ENCODE measurements at regions not wholly inside any gene's neighbourhood (a gene's known extent, or its start where the extent isn't known, plus 50 kb on each side); places are given as distances from the start of the nearest gene placed in this dataset.
"Not testable (repeated sequence)": the region's sequence is repeated elsewhere in the genome, so short reads cannot be mapped to it uniquely, and the experiment has no call there.

DNA sequence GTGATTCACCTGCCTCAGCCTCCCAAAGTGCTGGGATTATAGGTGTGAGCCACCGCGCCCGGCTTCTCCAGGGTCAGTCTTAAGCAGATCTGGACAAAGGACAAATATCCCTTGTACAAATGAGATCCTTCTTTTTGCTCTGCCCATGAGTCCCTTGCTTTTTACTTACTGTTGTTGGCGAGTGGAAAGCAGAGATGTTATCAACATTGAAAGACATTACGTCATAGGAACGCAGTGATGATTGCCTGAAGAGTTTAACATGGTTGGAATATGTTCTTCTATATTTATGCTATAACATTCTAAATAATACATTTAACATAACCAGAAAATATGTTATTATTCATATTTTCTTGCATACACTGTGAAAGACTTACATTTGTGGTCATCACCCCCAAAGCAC is 644.3 kb upstream of the LRRN3 start:
- no peak for DNase-seq

DNA sequence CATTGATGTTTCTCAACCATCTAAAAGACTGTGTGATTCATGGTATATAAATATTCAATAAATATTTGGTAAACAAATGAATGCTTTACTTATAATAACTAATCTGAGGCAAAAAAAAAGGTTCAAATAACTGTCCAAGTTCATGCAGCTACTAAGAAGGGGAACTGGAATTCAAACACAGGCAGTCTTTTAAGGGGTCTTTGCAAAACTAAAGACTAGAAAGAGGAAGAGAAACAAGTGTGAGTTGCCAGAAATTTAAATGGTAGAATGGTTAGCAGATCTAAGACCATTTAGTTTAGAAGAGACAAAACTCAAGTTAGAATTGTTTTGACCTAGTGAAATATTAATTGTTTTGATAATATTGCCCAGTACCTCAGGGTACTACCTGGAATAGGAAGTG is 642.0 kb upstream of the LRRN3 start:
- DNase-seq: no peak

DNA sequence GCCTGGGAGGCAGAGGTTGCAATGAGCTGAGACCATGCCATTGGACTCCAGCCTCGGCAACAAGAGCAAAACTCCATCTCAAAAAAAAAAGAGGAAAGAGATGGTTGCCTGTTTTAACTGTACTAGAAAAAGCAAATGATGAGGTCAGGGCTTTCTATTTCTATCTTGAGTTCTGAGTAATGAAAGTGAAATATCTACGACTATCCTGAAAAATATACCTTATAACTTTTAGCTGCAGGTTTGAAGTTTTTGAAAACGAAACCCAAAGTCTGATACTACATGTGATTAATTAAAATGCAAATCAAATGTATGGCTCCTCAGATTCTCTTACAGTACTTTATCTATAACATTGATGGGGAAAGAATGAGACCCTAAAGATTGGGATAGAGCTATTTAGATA is 636.2 kb upstream of the LRRN3 start:
- no peak for DNase-seq

DNA sequence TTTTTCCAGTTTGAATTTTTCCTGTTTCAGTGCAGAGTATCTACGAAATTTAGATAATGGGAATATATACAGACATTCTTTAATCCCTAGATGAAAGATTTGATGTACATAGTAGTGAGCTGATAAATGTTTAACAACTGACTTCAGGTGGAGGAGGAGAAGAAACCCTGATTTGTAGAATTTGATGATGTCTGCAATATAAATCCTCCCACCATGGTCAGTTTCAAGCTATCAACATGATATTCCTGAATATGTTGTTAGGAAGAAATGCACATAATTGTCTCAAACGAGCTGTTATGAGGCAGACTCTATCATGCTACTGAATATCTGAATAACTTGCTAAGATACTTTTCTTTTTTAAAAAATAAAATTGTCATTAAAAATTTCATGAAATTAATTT is 629.3 kb upstream of the LRRN3 start:
- DNase-seq: no peak

DNA sequence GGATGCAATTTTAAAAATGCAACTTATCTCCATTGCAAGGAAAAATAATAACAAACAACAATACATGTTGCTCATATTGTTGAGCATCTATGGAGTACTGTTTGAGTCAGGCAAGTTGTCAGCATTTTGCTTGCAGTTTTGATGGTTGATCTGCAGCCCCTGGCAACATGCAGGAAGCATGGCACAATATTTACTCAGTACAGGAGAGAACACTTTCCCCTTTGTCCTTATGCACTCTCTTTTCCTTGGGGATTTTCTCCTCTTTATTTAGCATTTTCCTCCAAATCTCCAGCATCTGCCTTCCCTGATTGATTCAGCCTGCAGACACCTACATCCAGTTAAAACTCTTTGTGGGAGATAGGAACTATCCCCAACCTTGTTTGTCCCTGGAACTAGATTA is 620.5 kb upstream of the LRRN3 start:
- DNase-seq: no peak

DNA sequence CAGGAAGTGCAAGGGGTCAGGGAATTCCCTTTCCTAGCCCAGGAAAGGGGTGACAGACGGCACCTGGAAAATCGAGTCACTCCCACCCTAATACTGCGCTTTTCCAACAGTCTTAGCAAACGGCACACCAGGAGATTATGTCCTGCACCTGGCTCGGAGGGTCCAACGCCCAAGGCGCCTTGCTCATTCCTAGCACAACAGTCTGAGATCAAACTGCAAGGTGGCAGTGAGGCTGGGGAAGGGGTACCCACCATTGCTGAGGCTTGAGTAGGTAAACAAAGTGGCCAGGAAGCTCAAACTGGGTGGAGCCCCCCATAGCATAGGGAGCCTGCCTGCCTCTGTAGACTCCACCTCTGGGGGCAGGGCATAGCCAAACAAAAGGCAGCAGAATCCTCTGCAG is 618.5 kb upstream of the LRRN3 start:
- DNase-seq: not testable (repeated sequence)

DNA sequence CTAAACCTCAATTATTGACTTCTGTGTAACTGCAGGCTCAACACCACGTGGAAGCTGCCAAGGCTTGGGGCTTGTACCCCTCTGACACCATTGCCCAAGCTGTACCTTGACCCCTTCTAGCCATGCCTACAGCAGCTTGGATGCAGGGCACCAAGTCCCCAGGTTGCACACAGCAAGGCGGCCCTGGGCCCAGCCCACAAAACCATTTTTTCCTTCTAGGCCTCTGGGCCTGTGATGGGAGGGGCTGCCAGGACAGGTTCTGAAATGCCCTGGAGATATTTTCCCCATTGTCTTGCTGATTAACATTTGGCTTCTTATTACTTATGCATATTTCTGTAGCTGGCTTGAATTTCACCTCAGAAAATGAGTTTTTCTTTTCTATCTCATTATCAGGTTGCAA is 610.0 kb upstream of the LRRN3 start:
- DNase-seq: no peak

DNA sequence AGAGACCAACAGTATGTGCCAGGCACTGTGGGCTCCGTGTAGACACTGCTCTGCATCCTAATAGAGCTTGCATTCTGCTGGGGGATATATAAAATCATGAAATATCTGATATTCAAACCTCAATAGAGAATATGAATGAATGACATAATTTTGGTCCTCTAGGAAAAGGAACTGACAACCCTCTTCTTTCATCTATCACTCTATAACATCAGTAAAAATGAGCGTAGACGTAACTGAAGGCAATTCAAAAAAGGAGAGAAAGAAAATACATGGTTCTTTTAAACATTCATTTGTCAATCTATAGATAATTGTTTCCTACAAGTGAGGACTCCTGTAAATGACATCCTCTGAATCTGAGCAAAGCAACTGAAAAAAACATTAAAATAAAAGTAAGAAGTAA is 607.4 kb upstream of the LRRN3 start:
- DNase-seq: no peak

DNA sequence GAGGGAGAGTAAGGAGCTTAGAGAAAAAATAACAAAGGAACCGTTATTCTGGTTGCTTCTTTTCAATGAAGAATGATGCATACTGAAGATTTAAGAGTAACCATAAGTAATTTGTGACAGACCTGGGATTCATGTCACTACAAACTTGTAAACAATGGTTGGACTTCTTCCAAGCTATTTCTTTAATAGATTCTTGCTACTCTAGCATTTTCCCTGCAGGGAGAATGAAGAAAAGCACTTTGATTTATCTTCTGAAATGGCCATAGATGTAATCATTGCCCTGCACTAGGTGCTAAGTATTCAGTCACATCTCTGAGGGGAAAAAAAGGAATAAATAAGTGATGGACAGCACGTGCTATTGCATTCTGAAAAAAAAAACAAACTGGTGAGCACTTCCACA is 606.6 kb upstream of the LRRN3 start:
- no peak for DNase-seq

DNA sequence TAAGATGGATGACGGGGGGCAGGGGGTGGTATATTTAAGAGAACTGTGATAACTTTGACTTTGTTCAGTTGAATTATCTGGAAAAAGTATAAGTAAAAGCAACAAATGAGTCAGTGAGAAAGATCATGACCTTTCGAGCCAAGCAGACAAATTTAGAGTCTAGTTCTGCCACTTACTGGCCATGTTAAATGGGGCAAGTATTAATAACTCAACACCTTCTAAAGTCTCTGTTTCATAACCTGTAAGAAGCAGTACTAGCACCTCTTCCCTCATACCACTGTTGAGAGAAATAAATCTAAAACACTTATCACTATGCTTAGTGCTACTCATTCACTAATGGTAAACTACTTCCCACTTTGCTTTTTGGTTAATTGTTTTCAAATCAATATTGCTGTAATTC is 604.4 kb upstream of the LRRN3 start:
- no peak for DNase-seq

DNA sequence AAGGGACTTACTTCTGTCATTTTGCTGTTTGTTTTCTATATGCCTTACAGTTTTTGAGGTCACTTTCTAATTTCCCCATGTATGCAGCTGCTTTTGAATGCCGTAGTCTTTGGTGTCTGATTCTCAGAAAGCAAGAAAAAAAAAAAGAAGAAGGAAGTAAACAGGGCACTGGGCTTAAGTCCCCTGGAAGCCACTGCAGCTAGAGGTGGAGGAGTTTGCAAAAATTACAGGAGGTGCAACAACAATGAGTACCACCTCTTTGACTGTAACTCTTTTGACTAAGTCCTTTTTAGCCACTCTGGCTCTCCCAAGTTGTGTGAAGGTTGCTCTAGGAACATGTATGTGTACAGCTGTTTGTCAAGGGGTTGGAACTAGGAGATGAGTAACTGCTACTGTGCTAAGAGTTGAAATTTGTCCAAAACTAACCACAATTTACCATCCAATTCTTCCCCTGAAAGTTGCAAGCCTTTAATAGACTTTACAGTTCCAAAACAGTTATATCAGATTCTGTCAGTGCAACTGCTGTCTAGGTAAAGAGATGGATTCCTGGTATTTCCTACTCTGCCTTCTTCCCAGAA is 588.0 kb upstream of the LRRN3 start:
- no peak for DNase-seq

DNA sequence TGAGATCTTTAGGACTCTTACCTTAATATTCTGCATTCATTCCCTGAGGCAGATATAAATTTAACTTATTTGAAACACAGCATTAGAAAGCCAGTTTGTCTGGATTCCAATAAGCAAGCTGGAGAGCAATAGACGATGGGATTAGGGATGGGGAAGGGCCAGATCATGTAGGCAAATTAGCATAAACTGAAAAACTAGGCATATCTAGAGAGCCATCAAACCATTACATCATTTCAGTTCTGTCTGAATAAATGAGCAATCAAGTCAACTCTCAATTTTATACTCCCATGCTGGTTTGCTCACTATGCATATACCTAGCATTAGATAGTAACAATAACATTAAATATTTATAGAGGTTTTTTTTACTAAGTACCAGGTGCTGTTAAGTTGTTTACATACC is 583.6 kb upstream of the LRRN3 start:
- no peak for DNase-seq

DNA sequence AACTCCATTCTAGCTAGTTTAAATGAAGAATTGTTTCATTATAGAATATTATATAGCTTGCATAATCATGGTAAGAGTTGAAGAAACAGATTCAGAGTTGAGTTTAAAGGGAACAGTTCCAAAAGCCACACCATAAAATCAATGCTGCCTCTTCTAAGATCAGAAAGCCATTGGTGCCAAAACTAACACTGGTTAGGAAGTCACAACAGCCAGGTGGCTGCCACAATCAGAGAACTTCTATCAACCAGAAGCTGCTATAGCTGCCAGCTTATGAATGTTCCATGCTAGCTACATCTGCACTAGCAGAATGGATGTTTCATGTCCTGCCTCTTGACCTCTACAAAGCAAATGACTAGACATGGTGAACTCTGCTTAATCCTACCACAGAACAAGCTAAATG is 583.1 kb upstream of the LRRN3 start:
- no peak for DNase-seq

DNA sequence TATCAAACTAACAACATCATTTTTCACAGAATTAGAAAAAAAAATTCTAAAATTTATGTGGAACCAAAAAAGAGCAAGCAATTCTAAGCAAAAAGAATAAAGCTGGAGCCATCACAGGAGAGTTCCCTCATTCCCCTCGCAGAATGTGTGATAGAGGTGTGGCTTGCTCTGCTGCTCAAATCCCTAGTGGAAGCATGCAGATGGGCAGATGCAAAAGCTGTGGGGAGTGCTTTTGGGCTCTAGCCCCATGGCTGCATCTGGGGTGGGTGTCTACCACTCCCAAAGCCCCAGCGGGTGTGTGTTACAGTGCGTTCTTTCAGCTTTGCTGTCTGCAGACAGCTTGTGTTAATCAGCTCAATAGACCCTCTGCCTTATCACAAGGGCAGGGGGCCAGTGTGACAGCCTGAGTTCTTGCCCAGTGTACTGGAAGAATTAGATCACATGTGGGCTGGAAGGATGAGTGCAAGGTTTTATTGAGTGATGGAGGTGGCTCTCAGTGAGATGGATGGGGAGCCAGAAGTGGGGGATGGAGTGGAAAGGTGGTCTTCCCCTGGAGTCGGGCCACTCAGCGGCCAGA is 575.9 kb upstream of the LRRN3 start:
- DNase-seq: not testable (repeated sequence)

DNA sequence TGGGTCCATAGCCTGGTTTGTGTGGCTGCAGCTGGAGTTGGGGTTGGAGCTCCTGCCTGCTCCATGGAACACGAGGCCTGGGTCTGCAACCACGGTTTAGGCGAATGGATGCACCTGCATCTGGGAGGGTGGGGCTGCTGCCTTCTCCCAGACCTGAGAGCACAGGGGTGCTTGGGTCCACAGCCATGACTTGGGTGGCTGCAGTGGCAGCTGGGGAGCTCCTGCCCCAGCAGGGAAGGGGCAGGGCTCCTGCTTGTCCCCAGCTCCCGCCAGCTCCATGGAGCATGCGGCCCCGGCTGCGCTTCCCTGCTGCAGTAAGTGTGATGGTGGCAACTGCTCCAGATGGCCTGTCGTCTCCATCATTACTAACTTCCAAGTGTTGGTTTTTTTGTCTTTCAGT is 571.1 kb upstream of the LRRN3 start:
- no peak for DNase-seq

DNA sequence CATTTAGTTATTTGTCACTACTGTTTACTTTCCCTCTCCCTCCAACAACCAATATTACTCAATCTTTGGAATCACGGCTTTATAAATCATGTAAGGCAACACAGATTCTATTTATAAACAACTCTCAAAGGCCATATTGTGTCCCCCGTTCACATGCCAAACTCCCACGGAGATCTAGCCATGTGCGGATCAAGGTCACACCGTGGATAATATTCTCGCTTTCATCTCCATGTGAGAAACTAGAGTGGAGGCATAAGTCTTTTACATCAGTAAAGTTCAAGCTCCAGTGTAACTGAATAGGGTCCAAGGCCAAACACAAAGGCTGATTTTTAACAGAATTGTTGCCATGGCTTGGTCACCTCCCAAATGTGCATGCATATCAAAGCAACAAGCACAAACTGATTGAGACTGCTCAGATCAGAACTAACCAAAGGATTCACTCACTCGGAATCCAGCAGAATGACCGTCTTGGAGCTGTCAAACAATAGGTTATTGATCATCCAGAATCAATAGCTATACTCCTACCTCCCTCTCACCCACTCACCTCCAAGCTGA is 569.5 kb upstream of the LRRN3 start:
- no peak for DNase-seq

DNA sequence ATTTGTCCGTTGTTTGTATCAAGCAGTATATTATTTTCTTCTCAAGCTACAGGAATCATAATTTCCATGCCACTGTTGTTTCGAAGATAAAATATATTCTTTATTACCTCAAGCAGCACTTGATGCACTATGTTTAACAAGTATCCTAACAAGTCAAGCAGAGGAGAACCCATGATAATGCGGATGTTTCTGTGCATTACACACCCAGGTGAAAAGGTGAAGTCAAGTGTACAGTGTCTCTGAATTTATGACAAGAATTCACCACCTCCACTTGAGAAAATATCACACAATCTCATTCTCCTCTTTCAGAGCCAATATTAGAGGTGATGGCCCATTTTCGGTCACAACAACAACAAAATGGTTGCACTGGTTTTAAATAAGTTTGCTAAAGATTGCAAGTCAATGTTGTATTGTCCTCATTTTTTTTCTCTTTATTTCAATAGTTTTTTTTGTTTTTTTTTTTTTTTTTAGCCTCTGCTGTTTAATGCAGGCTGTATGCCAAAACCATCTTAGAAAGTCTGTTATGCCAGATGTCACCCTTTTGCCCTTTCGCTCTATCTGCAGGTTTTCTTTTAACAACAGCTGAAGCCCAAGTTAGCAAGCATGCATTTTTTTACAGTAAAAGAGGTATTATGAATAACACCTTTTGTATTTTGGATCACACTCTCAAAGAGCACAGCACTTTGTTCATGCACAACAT is 568.7 kb upstream of the LRRN3 start:
- DNase-seq: no peak

DNA sequence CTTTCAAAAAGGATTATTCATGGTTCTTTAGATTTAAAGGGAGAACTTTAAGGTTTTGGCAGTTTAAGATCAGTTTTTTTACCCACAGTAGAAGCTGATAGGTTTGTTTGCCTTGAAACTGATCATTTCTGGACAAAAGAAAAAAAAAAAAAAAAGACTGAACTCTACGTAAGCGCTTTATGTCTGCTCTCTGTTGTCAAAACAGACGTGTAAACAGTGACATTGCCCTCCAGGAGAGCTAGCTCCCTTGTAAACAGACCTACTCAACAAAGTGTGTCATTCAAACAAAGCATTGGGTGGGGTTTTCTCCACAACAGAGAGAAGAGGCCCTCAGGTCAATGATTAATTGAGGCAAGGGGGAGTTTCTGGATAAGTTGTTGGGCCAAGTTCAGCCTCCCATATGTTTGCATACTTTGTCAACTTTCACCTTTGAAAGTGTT is 568.1 kb upstream of the LRRN3 start:
- DNase-seq: no peak

DNA sequence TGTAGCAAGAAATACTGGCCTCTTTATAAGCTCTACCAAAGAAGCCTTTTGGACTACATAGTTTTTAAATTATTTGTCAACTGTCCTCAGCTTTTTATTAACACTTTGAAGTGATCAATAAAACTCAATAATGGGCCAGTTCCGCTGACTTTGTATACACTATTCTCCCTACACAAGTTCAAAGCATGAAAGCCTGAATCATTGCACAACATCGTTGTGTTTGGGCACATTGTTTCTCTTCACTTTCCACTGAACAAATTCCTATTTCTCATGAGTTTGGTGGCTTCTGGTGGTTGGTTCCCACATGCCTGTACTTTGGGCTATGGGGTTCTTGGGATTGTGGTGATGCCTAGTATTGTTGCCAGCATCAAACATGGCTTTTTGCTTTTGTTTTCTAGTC is 561.8 kb upstream of the LRRN3 start:
- DNase-seq: no peak

DNA sequence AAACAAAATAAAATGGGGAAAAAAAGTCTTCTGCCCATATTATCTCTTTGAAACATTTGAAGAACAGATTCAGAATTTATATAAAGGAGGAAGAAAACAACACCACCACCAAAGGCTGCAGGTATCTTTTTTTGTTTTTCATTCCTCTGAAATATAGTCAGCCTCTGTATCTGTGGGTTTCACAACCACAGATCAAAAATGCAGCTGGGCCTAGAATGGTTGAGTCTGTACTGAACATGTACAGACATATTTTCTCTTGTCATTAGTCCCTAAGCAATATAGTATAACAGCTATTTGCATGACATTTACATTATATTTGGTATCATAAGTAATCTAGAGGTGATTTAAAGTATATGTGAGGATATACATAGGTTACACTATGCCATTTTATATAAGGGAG is 559.7 kb upstream of the LRRN3 start:
- no peak for DNase-seq

DNA sequence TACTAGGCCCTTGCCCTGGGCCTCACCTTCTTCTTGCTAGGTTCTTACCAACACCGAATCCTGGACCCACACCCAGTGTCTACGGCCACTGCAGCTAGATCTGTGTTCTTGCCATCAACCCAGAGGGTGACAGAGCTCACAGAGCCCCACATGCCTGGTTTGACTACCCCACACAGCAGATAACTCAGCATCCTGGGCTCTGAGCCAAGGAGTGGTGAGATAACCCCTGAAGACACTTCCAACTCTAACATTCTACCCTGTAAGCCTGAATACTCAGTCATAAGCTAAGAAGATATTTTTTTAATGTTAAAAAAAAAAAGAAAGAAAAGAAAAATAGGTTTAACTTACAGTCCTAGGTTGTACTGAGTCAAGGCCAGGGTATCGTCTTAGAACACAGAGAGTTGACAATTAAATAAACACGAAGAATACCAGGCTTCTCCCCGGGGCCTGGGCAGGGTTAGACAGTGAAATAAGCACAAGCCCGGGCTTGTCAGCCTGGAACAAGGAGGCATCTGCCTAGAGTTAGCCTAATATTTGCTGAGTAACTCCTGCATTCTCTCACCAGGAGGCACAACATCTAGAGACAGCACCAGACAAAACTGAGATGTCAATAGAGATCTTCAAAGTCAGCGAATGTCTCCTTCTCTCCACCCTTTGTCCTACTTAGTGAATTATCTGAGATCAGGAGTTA is 556.5 kb upstream of the LRRN3 start:
- DNase-seq: no peak

DNA sequence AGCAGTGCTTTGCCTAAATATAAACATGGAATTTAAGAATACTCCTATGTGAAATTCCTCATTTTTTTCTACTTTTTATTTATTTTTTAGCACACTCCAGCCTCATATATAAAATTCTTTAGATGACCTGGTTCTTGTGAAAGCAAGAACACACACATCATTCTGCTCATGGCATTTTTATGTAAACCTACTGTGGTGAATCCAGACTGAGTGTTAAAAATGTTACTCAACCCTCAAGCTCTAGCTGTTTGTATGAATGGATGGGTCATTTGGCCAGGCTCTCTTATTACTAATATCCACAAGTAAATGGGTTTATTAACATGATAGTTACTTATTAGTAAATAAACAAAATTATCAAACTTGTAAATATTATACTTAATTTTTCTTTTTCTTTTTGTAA is 551.7 kb upstream of the LRRN3 start:
- DNase-seq: no peak

All from amygdala (tissue), 56 donors.